ENCODE measurements at regions not wholly inside any gene's neighbourhood (a gene's known extent, or its start where the extent isn't known, plus 50 kb on each side); places are given as distances from the start of the nearest gene placed in this dataset.

GRCh38 chr14:86954623-86955022, 1038.4 kb downstream of the GALC start:
- TF ChIP-seq POLR2A (IDR thresholded peaks at IDR 0.05) (no peak), CTCF (IDR thresholded peaks at IDR 0.05) (no peak)
